GM21619 (cell line): ENCODE measurements at regions not wholly inside any gene's neighbourhood (a gene's known extent, or its start where the extent isn't known, plus 50 kb on each side); places are given as distances from the start of the nearest gene placed in this dataset.
"Not testable (repeated sequence)": the region's sequence is repeated elsewhere in the genome, so short reads cannot be mapped to it uniquely, and the experiment has no call there.

Source experiments
- ATAC-seq: cut with Tn5 transposase; IDR thresholded peaks from one replicate; pipeline ENCODE4 v1.9.1; 2021; ENCODE audit not compliant: unreplicated experiment

DNA sequence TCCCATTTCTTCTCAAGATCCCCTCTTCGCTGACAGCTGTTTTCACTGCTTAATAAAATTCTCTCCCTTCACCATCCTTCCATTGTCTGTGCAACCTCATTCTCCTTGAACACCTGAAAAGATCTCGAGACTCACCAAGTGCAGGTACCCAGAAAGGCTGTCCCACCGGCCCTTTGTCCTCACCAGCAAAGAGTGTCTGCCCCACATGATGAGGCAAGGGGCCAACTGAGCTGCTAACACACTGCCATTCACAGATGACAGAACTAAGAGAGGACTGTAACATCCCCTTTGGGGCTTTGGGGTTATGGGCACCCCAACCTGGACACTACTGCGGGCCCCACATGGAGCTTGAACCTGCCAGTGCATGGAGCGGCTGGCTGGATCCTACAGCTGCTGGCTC is 771.4 kb upstream of the MIR17HG start:
- no peak for ATAC-seq

- ATAC-seq, result no peak
These were observed 769.8 kb upstream of the MIR17HG start for GRCh38 chr13:90577726-90578125.

GRCh38 chr13:90585392-90585791 is 762.1 kb upstream of the MIR17HG start:
- ATAC-seq, result no peak

- no peak for ATAC-seq
These were observed 756.1 kb upstream of the MIR17HG start for GRCh38 chr13:90591260-90591926.

GRCh38 chr13:90591927-90592268 is 755.6 kb upstream of the MIR17HG start:
- no peak for ATAC-seq

GRCh38 chr13:90592943-90593342 is 754.5 kb upstream of the MIR17HG start:
- no peak for ATAC-seq

DNA sequence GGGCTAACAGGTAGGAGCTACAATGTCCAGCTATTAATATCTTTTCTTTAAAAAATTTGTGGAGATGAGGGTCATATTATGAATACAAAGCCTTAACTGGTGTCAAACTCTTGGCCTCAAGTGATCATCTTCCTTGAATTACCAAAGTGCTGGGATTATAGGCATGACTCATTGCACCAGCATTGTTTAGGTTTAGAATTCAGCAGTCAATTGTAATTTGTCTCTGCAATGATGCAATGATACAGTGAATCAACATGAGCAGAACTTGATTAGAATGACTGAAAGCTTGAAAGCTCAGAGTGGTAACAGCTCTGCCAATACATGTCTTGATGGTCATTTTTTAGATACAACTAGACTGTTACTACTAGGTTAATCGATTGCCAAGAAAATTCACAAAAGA is 752.8 kb upstream of the MIR17HG start:
- ATAC-seq, result no peak

GRCh38 chr13:90605664-90606063 is 741.8 kb upstream of the MIR17HG start:
- ATAC-seq, result no peak

DNA sequence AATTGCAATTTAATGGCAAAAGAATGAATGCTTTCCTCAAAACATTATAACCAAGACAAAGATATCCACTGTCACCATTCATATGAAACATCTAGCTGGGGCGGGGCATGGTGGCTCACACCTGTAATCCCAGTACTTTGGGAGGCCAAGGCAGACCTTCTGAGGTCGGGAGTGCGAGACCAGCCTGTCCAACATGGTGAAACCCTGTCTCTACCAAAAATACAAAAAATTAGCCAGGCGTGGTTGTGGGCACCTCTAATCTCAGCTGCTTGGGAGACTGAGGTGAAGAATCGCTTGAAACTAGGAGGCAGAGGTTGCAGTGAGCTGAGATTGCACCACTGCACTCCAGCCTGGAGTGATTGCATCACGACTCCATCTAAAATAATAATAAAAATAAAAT is 740.6 kb upstream of the MIR17HG start:
- ATAC-seq, result not testable (repeated sequence)

DNA sequence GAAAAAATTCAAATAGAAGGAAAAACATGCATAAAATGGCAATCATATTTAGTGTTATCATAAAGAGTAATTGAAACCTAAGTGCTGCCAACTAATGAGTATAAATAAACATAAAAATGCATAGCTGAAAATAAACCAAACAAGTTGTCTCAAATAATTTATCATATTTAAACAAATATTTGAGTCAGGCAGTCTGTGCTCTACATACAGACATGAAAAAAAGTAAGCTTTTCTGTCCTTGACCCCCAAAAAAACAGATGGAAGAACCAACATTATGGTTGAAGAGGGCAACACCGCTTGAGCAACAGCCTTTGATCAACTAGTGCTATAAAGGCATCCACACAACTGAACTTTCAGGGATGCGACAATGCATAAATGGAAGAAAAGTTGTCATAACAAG is 735.1 kb upstream of the MIR17HG start:
- no peak for ATAC-seq

GRCh38 chr13:90613076-90613795 is 734.3 kb upstream of the MIR17HG start:
- ATAC-seq, result no peak

- no peak for ATAC-seq
These were observed 732.3 kb upstream of the MIR17HG start for GRCh38 chr13:90615236-90615635.

DNA sequence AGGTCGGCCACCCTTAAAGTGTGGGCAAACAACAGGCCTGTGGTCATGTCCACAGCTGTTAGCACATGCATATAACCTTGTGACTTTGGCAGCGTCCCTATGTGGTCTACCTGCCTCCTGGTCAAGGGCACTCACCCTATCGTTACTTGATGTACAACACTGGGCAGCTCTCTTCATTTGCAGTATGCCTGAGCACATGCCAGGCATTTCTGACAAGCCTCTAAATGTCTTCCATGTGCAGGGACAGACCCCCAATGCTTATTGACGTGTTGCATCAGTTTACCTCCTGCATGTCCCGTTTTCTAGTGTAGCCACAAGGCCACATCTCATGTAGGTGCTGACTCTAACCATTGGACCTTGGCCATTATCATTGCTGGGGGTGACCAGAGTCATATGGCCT is 731.7 kb upstream of the MIR17HG start:
- ATAC-seq, result no peak

DNA sequence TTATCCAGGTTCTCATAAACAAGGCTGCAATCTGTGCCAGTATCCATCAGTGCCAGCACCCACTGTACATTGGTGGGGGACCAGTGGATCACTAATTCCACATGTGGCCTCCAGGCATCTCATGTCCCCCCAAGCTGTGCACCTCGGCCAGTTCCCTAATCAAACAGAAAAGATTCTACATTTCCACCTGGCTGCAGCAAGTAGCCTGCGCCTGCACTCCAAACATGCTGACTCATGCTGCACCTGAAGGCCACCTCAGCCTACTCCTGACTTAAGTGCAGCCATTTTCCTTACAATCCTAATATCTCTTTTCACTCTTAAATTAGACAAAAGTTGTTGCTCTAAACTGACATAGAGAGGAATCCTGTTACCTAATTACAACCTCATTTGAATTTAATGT is 729.4 kb upstream of the MIR17HG start:
- no peak for ATAC-seq

DNA sequence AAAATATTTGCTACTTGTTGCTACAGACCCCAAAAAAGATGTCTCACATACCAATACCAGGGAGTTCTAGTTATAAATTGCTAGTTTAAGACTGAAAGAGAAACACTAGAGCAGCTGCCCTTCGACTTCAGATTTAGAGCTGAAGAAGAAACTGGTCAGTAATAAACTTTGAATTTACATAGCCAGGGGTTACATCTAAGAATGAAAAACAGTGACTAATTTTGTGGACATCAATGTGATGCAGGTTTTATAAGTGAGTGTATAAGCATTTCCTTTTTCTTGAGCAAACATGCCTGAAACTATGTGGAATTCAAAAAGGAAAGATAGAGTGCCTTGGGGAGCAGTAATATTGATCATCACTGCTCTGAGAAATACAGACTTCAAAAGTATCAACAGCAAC is 724.9 kb upstream of the MIR17HG start:
- no peak for ATAC-seq

- no peak for ATAC-seq
These were observed 724.0 kb upstream of the MIR17HG start for GRCh38 chr13:90623318-90624011.

DNA sequence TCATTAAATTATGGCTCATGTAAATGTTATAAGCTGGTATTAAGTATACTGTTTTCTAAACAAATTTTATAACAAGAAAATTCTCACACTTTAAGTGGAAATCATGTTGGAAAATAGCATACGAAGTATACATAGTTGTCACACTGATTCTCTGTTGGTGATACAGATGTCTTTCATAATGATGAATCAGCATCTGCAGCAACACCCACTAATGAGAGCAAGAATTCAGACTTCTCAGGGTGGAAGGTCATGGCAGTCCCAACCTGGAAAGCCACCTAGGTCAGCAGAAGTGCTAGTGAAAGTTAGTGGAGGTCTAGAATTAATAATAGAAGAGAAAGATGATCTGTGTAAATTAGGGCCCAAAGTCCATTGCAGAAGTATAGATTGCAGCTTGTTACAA is 719.7 kb upstream of the MIR17HG start:
- ATAC-seq, result no peak

GRCh38 chr13:90628471-90628870 is 719.0 kb upstream of the MIR17HG start:
- no peak for ATAC-seq

DNA sequence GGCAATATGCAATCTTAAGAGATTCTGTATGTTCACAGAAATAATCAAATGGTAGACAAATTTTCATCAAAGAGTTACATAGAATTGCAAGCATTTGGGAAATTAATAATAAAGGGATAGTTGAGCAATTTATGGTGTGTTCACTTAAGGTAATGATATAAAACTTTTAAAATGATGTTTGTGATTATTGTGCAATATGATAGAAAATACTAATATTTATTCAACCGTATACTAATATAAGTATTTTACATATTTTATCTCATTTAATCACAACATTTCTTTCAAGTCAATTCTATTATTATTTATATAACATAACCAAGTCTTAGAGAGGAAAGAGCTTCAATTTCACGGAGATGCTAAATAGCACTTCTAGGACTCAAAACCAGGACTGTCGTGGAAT is 716.8 kb upstream of the MIR17HG start:
- no peak for ATAC-seq

- ATAC-seq, result no peak
These were observed 715.3 kb upstream of the MIR17HG start for GRCh38 chr13:90632184-90632583.

DNA sequence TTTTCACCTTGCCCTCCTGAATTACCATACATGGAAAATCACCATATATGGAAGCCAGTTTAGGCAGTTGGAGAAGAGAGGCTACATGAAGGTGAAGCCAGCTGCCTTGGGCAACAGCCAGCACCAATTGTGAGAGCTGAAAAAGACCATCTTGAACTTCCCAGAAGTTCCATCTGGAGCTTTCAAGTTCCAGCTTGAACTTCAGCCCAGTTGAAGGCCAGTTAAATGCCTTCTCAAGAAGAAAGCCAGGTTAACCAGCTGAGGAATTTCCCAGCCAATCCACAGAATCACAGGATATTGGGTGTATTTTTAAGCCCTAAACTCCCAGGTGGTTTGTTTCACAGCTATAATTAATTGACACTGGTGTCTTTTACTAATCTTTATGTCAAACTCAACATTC is 713.6 kb upstream of the MIR17HG start:
- ATAC-seq, result no peak

DNA sequence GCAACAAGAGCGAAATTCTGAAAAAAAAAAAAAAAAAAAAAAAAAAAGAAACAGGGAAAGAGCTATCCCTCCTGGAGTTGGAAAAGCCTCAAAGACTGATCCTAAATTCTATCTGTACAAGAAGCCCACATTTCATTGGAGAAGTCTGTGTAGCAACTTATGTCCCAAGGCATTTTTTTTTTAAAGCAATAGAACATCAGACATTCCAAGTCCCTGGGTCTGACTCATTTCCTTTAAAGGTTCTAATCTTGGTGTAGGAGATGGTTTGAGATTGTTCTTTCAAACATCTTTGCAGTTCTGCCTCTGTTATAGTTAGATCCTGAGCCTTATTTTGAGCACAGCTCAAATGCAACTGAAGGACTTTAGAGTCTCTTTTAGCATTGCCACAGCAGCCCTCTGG is 706.5 kb upstream of the MIR17HG start:
- ATAC-seq, result no peak
